NCI-H69 (cell line): ENCODE measurements at regions not wholly inside any gene's neighbourhood (a gene's known extent, or its start where the extent isn't known, plus 50 kb on each side); places are given as distances from the start of the nearest gene placed in this dataset.
A peak's percentile ranks its signal among the peaks of the same experiment; 100 is the strongest.

Experiments
- DNase-seq: peaks from one replicate; lab custom pipeline; 2025; lab: John Stamatoyannopoulos, UW

DNA sequence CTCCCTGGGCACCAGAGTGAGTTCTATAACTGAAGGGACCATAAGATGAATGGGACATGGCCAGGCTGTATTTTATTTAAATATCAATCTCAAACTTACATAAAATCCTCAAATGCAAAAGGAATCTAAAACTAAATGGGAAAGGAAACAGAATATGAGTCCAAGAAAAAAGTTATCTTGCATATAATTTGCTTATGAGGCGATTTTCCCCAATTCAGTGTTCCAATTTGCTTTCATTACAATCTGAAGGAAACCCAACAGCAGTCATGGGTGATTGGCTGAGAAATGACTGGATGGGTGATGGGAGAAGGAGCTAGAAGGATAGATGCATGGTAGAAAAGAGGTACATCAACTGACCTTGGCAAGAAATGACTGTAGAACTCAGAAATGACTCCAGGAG is 511.3 kb upstream of the TENM3 start:
- no peak for DNase-seq

- DNase-seq, result no peak
Measured at GRCh38 chr4:181737744-181738143, 505.5 kb upstream of the TENM3 start.

DNA sequence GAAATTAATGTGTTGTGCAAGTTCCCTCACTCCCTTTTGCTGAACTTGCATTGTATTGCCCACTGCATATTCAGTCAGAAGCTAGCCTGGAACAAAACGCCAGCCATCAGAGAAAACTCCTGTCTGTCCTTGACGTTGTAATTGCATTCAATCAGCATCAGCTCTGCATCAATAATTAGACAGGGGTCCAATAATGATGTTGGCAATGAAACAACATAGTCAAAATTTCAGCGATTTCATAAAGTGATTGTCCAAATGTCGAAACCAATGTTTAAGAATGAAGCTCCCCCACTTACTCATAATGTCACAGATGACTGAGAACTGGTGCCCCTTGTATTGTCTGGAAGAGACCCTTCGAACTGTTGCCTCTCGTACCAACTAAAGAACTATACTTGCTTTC is 504.2 kb upstream of the TENM3 start:
- DNase-seq, result peak; percentile 42

GRCh38 chr4:181741513-181741912 is 501.7 kb upstream of the TENM3 start:
- DNase-seq, result no peak

GRCh38 chr4:181745933-181746625 is 497.1 kb upstream of the TENM3 start:
- peak; percentile 90 for DNase-seq

DNA sequence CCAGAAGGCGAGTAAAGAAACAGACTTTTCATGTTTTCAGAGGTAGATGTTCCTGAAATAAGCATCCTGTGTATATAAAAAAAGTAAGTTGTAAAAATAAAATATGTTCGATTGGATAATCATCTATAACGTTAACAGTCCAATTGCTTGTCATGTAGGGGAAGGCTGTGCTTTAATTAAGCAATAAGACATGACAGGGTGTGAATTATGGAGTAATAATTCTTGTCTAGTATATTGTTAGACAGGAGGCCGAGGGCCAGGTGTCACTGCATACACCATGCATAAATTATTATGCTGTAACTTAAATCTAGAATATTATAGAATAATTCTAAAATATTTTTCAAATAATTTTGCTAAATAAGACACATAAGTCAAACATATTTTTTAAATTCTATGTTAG is 494.6 kb upstream of the TENM3 start:
- peak; percentile 83 for DNase-seq

DNA sequence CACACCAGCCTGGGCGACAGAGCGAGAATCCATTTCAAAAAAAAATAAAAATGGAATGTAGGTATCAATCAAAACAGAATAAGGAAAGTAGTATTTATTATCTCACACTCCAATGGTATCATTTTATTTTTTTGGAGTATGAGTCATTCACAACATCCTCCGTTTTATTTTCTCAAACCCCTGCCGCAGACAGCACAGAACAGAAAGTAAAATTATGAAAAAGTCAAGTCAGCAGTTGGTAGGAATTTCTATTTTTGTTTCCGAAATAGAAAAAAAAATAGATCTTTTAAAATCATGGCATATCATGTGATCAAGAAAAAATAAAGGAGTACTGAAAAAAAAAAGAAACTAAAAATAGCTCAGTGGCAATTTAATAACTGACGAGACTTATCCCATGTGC is 490.7 kb upstream of the TENM3 start:
- DNase-seq, result no peak

DNA sequence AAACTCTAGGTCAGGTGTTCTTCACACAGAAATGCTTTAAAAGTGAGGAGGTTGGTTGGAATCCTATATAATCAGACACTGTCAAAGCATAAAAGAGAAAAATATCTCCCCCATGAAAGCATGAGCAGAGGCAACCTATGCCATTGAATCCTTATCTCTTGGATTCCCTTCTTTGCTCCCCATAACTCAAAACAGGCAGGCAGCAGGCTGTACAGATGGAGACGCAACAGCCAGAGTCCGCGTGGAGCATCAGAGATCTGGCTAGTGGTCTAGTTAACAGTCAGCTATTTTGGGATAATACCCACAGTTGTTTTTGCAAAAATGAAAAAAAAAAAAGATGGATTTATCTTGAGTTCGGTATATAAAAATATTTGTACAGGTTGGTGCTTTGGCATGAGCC is 490.0 kb upstream of the TENM3 start:
- DNase-seq, result no peak

DNA sequence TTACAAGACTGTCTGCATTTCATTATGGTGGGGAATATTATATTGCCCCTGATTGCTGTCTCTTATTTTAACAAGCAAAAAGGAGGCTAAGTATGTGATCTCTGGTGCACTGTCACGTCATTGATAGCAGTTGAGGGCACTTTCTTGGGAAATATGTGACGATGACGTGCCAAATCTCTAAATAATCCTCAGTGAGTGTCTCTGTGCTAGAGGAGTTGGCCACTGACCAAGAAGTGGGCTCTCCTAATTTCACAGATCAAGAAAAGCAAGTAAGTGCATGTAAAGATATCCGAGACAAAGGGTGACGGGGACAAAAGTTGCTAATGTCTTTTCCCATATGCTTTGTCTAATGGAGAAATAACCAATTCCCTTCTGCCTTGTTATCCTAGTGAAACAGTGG is 487.4 kb upstream of the TENM3 start:
- no peak for DNase-seq

GRCh38 chr4:181756451-181757095 is 486.6 kb upstream of the TENM3 start:
- peak; percentile 53 for DNase-seq

DNA sequence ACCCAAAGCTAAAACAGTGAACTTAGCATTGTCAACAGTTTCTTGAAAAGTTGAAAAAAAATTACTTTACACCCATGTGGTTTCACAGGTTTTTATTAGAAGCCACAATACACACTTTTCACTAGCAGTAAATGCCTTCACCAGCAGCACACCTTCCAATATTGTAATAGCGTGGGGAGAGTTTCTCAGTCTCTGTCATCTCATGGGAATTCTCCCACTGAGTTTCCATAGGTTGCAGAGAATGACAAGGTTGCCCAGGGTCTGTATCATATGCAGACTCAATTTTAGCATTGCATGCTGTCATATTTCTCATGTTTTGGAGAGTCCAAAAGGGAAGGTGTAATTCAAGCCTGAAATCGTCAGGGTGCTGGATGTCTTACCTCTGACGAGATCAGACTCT is 486.1 kb upstream of the TENM3 start:
- peak; percentile 56 for DNase-seq

DNA sequence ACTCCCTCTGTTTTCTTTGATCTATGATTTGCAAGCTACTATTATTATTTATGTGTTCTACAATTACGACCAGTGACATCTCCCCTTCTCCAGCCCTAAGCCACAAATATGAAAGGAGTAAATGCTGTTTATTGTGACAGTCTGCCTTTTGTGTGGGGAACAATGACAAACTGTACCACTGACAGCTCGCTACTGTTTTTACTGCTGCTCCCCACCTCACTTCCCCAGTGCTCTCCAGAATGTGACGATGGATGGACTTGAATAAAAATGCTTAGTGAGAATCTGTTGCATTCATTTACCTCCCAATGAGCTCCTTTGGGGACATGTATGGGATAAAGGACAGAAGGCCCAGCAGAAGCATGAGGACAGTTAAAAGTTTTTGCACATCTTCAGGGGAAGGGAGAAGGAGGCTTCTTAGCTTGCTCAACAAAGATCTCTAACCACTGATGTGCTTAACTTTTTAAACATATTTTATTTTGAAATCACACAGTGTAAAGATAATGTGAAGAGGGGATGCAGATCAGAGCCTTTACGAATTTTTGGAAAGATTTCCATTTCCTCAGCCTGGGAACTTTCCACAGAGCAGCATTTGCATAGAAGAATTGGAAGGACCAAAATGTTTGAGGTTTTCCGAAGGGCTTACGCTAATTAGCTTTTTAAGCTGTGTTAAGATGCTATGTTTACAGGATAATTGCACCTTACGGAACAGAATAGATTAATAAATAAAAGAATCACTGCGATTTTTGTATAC is 485.1 kb upstream of the TENM3 start:
- peak; percentile 77 for DNase-seq

DNA sequence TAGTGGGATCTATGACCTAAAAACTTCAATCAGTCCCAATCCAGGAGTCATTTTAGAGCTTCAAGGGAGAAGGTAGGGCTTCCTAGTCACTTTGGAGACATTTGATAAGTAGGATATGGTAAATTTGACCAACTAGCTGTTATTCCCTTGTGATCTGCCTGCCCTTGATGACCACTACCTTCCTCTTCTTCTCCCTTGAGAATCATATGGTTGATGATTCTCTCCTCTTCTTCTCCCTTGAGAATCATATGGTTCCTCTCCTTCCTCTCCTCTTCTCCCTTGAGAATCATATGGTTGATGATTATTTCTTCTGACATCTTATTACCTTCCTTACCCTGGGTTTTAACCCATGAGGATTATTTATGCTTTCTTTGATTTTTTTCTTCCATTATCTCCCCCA is 482.6 kb upstream of the TENM3 start:
- DNase-seq, result no peak

DNA sequence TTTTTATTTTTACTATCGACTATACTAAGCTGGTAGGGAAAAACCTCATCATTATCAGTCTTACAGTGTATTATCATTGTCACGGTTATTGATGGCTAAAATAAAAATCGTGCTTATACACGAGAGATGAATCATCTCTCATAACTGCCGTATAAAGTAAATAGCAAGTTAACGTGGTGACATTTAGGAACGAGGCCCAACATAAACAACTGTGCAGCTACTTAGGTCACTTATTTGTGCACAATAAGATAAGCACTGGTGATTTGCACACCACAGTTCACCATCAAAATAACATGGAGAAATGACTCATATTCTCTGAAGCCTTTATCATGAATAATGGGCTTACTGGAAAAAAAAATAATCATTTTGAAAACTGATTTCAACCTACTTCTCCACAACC is 482.0 kb upstream of the TENM3 start:
- no peak for DNase-seq

GRCh38 chr4:181766061-181766548 is 477.1 kb upstream of the TENM3 start:
- no peak for DNase-seq

- no peak for DNase-seq
Measured at GRCh38 chr4:181770971-181771370, 472.2 kb upstream of the TENM3 start.

GRCh38 chr4:181775298-181775697 is 467.9 kb upstream of the TENM3 start:
- no peak for DNase-seq

DNA sequence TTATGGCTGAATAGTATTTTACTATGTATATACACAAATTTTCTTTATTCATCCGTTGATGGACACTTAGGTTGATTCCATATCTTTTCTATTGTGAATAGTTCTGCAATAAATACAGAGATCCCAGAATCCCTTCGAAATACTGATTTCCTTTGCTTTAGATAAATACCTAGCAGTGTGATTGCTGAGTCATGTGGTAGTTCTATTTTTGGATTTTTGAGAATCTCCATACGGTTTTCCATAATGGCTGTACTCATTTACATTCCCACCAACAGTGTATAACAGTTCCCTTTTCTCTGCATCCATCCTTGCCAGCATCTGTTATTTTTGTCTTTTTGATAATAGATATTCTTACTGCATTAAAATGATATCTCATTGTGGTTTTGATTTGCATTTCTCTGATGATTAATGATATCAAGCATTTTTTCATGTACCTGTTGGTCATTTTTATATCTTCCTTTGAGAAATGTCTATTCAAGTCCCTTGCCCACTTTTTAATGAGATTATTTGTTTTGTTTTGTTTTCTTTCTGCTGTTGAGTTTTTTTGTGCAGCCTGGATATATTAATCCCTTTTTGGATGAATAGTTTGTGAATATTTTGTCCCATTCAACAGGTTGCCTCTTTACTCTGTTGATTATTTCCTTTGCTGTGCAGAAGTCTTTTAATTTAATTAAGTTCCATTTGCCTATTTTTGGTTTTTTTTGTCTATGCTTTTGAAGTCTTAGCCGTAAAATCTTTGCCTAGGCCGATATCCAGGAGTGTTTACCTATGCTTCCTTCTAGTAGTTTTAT is 466.7 kb upstream of the TENM3 start:
- no peak for DNase-seq

- DNase-seq, result no peak
Measured at GRCh38 chr4:181777518-181777917, 465.7 kb upstream of the TENM3 start.

DNA sequence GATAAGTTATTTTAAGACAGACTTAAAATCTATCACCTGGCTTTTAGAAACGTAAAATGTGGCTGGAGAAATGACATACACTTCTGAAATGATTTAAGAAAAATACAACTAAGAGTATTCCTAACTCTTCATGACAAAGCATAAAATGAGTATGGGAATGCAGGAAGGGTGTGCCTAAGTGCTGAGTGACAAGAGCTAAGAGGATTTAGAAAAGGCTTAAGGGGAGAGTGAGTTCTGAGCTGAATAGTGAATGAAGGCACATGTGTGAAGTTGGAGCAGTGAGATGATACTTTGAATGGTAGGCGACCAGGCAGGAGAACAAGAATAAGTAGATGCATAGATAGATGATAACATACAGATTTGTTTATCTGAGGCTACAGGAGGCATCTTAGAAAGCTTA is 458.3 kb upstream of the TENM3 start:
- no peak for DNase-seq

DNA sequence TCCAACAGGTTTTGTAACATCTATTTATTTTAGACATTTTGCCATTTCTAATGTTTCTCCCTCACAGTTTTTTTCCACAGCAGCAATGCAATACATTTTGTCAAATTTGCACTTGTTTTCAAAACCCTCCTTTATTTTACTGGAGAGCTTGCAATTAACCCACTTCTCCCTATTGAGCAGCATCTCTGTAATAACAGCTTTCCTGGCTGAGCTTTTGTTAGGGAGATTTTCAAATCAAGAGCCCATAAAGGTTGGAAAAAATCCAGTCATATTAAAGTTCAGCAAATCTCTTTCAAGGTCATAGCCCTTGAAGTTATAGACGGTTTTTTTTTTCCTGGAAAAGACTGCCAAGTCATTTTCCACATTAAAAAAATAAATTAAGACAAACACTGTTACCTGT is 450.6 kb upstream of the TENM3 start:
- DNase-seq, result peak; percentile 84

- peak; percentile 95 for DNase-seq
Measured at GRCh38 chr4:181793096-181793495, 450.1 kb upstream of the TENM3 start.
